GM12878 (cell line): ENCODE measurements at regions not wholly inside any gene's neighbourhood (a gene's known extent, or its start where the extent isn't known, plus 50 kb on each side); places are given as distances from the start of the nearest gene placed in this dataset.

Source experiments
- ATAC-seq: fragments of 200-7000 bp; cut with Tn5 transposase; 3 replicates; pipeline ENCODE4 v1.9.1; 2020; ENCODE audit warnings: mild to moderate bottlenecking, moderate library complexity
- BruUV-seq: library from RNA; stranded (reverse); fragments of 400-500 nt; replicated peaks from 2 replicates; lab custom pipeline; 2021; lab: Mats Ljungman, UMichigan
- CTCF ChIA-PET: fragments of 300-600 bp; sonication (Branson Sonifier 250); formaldehyde crosslinking; extraction: SDS; loops from one replicate; lab custom pipeline; 2021; ENCODE audit warnings: inconsistent platforms; lab: Yijun Ruan, JAX
- POLR2A ChIA-PET: fragments of 350-600 bp; formaldehyde crosslinking; extraction: SDS; loops from one replicate; lab custom pipeline; 2021; ENCODE audit warnings: inconsistent platforms; lab: Charles Lee
- RAD21 ChIA-PET: fragments of 300-600 bp; sonication (Branson Sonifier 250); formaldehyde crosslinking; loops from one replicate; lab custom pipeline; 2023; ENCODE audit warnings: antibody characterized with exemption; ENCODE audit not compliant: unreplicated experiment; lab: Charles Lee
- SMC1A ChIA-PET: fragments of 300-600 bp; sonication (Branson Sonifier 250); formaldehyde crosslinking; loops from one replicate; lab custom pipeline; 2023; ENCODE audit not compliant: unreplicated experiment, uncharacterized antibody; lab: Charles Lee
- DNase-seq: peaks from one replicate; pipeline ENCODE4 v3.0.0-alpha.2; 2011; ENCODE audit warnings: low read depth, low spot score
- FAIRE-seq: peaks from 3 replicates; lab custom pipeline; 2011; peaks lifted over from hg19 to GRCh38; lab: Jason Lieb, UNC
- H2AFZ ChIP-seq: 2 replicates; pipeline ENCODE4 v1.6.0; 2011; ENCODE audit warnings: low read depth, low read length, control low read depth; ENCODE audit not compliant: control insufficient read depth
- H3K27ac ChIP-seq: 2 replicates; pipeline ENCODE4 v1.5.1; 2011; ENCODE audit warnings: control low read depth; ENCODE audit not compliant: control insufficient read depth, insufficient read depth
- H3K27me3 ChIP-seq, 2 experiments: replicated peaks in 1 of 2; 2 replicates each; pipeline versions ENCODE4 v1.6.0 to v1.6.1; 2011; ENCODE audit warnings: low read length in 1 of 2; ENCODE audit not compliant: control insufficient read depth in 2 of 2, insufficient read depth in 2 of 2
- H3K36me3 ChIP-seq, 2 experiments: 2 replicates each; pipeline ENCODE4 v1.5.1; 2011; ENCODE audit warnings: low read length in 1 of 2; ENCODE audit not compliant: control insufficient read depth in 2 of 2, insufficient read depth in 2 of 2
- H3K4me1 ChIP-seq: 2 replicates; pipeline ENCODE4 v1.6.1; 2011; ENCODE audit warnings: mild to moderate bottlenecking, low read length, moderate library complexity, mixed read lengths; ENCODE audit not compliant: control insufficient read depth, insufficient read depth
- H3K4me2 ChIP-seq: 2 replicates; pipeline ENCODE4 v1.6.0; 2011; ENCODE audit warnings: control low read depth; ENCODE audit not compliant: control insufficient read depth, insufficient read depth
- H3K4me3 ChIP-seq: fragments of 200-600 bp; sonication (generic); 2 replicates; pipeline ENCODE4 v1.5.1; 2016
- H3K79me2 ChIP-seq: 2 replicates; pipeline ENCODE4 v1.6.0; 2011; ENCODE audit warnings: low read length; ENCODE audit not compliant: control insufficient read depth, insufficient read depth
- H3K9ac ChIP-seq: 2 replicates; pipeline ENCODE4 v1.8.0; 2011; ENCODE audit warnings: low read length, control low read depth, mixed read lengths; ENCODE audit not compliant: control insufficient read depth, insufficient read depth
- H3K9me3 ChIP-seq: replicated peaks from 3 replicates; pipeline ENCODE4 v1.5.1; 2011; ENCODE audit warnings: mild to moderate bottlenecking, low read length; ENCODE audit not compliant: control insufficient read depth, insufficient read depth
- H4K20me1 ChIP-seq: 2 replicates; pipeline ENCODE4 v1.6.0; 2011; ENCODE audit not compliant: control insufficient read depth, insufficient read depth
- ATF2 ChIP-seq: IDR thresholded peaks from 2 replicates; pipeline ENCODE4 v1.6.1; 2012; ENCODE audit warnings: low read length, inconsistent platforms
- BRCA1 ChIP-seq: IDR thresholded peaks from 2 replicates; pipeline ENCODE4 v1.6.1; 2011; ENCODE audit warnings: low read depth, low read length, improper control_type of control experiment
- CHD4 ChIP-seq: fragments of 200-600 bp; sonication (generic); IDR thresholded peaks from 2 replicates; pipeline ENCODE4 v1.6.1; 2016; ENCODE audit warnings: mild to moderate bottlenecking
- GATAD2B ChIP-seq: fragments of 450-650 bp; conservative IDR thresholded peaks from 2 replicates; pipeline ENCODE4 v1.6.1; 2017; ENCODE audit warnings: low read depth, mild to moderate bottlenecking, moderate library complexity
- JUND ChIP-seq: IDR thresholded peaks from 2 replicates; pipeline ENCODE4 v1.6.1; 2012; ENCODE audit warnings: low read depth, mild to moderate bottlenecking, low read length, improper control_type of control experiment, moderate library complexity
- NFYB ChIP-seq: IDR thresholded peaks from 2 replicates; pipeline ENCODE4 v1.6.1; 2011; ENCODE audit warnings: low read depth, mild to moderate bottlenecking, low read length, improper control_type of control experiment, moderate library complexity; ENCODE audit not compliant: insufficient read depth
- POLR2AphosphoS2 ChIP-seq: IDR thresholded peaks from 2 replicates; pipeline ENCODE4 v1.6.1; 2011; ENCODE audit warnings: low read depth, mild to moderate bottlenecking, low read length, improper control_type of control experiment, moderate library complexity
- RB1 ChIP-seq: fragments of 450-650 bp; formaldehyde crosslinking; IDR thresholded peaks from 2 replicates; pipeline ENCODE4 v1.6.1; 2017; ENCODE audit warnings: mild to moderate bottlenecking, borderline replicate concordance
- SUZ12 ChIP-seq: fragments of 200-600 bp; sonication (generic); IDR thresholded peaks from one replicate; pipeline ENCODE4 v1.6.1; 2018; ENCODE audit warnings: antibody characterized with exemption, mild to moderate bottlenecking; ENCODE audit not compliant: unreplicated experiment
- TBL1XR1 ChIP-seq: IDR thresholded peaks from 2 replicates; pipeline ENCODE4 v1.6.1; 2012; ENCODE audit warnings: low read depth, low read length, improper control_type of control experiment
- ZNF274 ChIP-seq: IDR thresholded peaks from one replicate; pipeline ENCODE4 v1.8.0; 2011; ENCODE audit not compliant: insufficient read length, insufficient read depth
- ZNF687 ChIP-seq: fragments of 450-650 bp; IDR thresholded peaks from 2 replicates; pipeline ENCODE4 v1.6.1; 2017; ENCODE audit warnings: mild to moderate bottlenecking, moderate library complexity
- ZZZ3 ChIP-seq: IDR thresholded peaks from 2 replicates; pipeline ENCODE4 v1.6.1; 2011; ENCODE audit warnings: low read depth; ENCODE audit not compliant: control insufficient read depth, insufficient read length
- WGBS: methylation state at CpG from one replicate; pipeline ENCODE4 v1.1.6; 2016; ENCODE audit warnings: low lambda C conversion rate; ENCODE audit not compliant: insufficient replicate concordance, insufficient coverage; ENCODE audit errors: missing lambda C conversion rate; 5-methylcytosine and 5-hydroxymethylcytosine counted together
- in situ Hi-C: fragments of 300-500 bp; cut with MboI; formaldehyde crosslinking; loops from 9 replicates; pipeline ENCODE4 v1.14.3; 2018; ENCODE audit warnings: mixed read lengths
- intact Hi-C: fragments of 100-400 bp; cut with micrococcal nuclease; formaldehyde crosslinking; loops from one replicate; pipeline ENCODE4 v1.14.2; 2022; ENCODE audit not compliant: unreplicated experiment

DNA sequence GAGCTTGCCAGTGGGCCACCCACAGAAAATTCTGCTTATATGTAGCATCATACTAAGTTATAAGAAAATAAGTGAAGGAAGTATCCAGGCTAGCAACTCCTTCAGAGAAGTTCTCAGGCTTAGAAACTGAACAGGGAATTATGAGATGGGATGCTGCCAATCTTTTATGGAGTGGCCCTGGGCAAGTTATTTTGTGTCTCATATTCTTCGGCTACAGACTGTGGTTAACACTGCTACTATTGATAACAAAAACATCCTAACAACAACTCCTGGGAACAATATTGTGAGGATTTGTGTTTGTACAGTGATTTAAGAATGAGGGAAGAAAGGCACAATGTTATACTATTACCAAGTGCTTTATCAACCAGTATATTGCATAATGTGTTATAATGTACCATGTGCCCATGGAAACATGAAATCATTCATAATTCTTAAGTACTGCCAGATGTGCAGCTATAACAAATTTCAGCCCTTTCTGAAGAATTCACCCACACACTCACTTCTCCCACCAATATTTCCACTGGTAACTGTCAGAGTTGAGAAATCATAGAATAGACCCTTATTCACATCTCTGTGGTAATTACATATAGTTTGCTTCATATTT lies 113.3 kb upstream of the SOX5 start:
- ATAC-seq (no peak), FAIRE-seq (no peak), DNase-seq (no peak)
- H3K27ac ChIP-seq, result no peak overlapping the region
- no peaks in the 10 kb centered on the region for H3K27me3 ChIP-seq
- SMC1A ChIA-PET, result no interaction called here
- POLR2A ChIA-PET, result no interaction called here
- H3K4me3 ChIP-seq, result no peak overlapping the region
- in situ Hi-C loops, result no loop called here
- no peak overlapping the region for H3K4me2 ChIP-seq
- no peaks in the 10 kb centered on the region for H3K9me3 ChIP-seq
- H4K20me1 ChIP-seq, result no peaks in the 10 kb centered on the region
- H3K36me3 ChIP-seq, result no peaks in the 10 kb centered on the region
- no TSS peak for BruUV-seq
- CTCF ChIA-PET, result interaction anchor here (1.8 kb wide), 1 partner anchor 9 kb away, joined by 4 read pairs; no protein-coding TSS in a partner anchor
- H3K9ac ChIP-seq, result no peak overlapping the region
- TF ChIP-seq SUZ12 (no peak), GATAD2B (no peak), TBL1XR1 (no peak), CHD4 (no peak), ZNF274 (no peak), JUND (no peak), NFYB (no peak), ZZZ3 (no peak), POLR2AphosphoS2 (no peak), ZNF687 (no peak), ATF2 (no peak), BRCA1 (no peak), RB1 (no peak)
- no peaks in the 10 kb centered on the region for H3K4me1 ChIP-seq
- H2AFZ ChIP-seq, result no peak overlapping the region
- intact Hi-C loops, result no loop called here
- RAD21 ChIA-PET, result no interaction called here
- no peaks in the 10 kb centered on the region for H3K79me2 ChIP-seq
- 80% methylated on average over 1 of the region's 1 CpG for WGBS
